Vagina (tissue), 2 donors: ENCODE measurements at regions not wholly inside any gene's neighbourhood (a gene's known extent, or its start where the extent isn't known, plus 50 kb on each side); places are given as distances from the start of the nearest gene placed in this dataset.
A peak's percentile ranks its signal among the peaks of the same experiment; 100 is the strongest.

Source experiments
- DNase-seq, 2 donors: peaks; one replicate each; pipeline ENCODE4 v3.0.0-alpha.2; 2017; ENCODE audit errors: extremely low spot score in 2 of 2
- H3K27ac ChIP-seq: fragments of 200-600 bp; sonication (generic); one replicate; pipeline ENCODE4 v1.5.1; 2019
- H3K27me3 ChIP-seq: fragments of 200-600 bp; sonication (generic); one replicate; pipeline ENCODE4 v1.5.1; 2019
- H3K36me3 ChIP-seq, 2 donors: fragments of 200-600 bp; sonication (generic); one replicate each; pipeline ENCODE4 v1.5.1; 2017 to 2019
- H3K4me1 ChIP-seq: fragments of 200-600 bp; sonication (generic); one replicate; pipeline ENCODE4 v1.5.1; 2019
- H3K4me3 ChIP-seq, 2 donors: fragments of 200-600 bp; sonication (generic); 1 replicate in 1 of 2; 2 replicates in 1 of 2; pipeline ENCODE4 v1.5.1; 2016 to 2019
- H3K9me3 ChIP-seq: fragments of 200-600 bp; sonication (generic); one replicate; pipeline ENCODE4 v1.5.1; 2019
- CTCF ChIP-seq, 3 experiments: fragments of 450-650 bp in 2 of 3; fragments of 200-600 bp in 1 of 3; sonication (generic) in 1 of 3; IDR thresholded peaks; one replicate each; pipeline ENCODE4 v1.5.1; 2017 to 2019; ENCODE audit warnings: antibody characterized with exemption in 3 of 3, mild to moderate bottlenecking in 2 of 3, moderate library complexity in 2 of 3
- POLR2A ChIP-seq, 2 donors: fragments of 450-650 bp; IDR thresholded peaks; one replicate each; pipeline ENCODE4 v1.6.1; 2017; ENCODE audit warnings: antibody characterized with exemption in 2 of 2, mild to moderate bottlenecking in 2 of 2, moderate library complexity in 2 of 2
- POLR2AphosphoS5 ChIP-seq, 2 donors: sonication (generic); formaldehyde crosslinking; IDR thresholded peaks; one replicate each; pipeline ENCODE4 v1.9.0; 2017; ENCODE audit warnings: antibody characterized with exemption in 2 of 2, mild to moderate bottlenecking in 2 of 2, low read depth in 1 of 2; ENCODE audit not compliant: insufficient read depth in 1 of 2
- intact Hi-C: fragments of 100-400 bp; cut with DNase I; formaldehyde crosslinking; loops from one replicate; pipeline ENCODE4 v1.15.1; 2023

GRCh38 chr10:46235705-46236545, 50.9 kb upstream of the ANTXRL start:
- Histone ChIP-seq H3K36me3 (no peaks in the 10 kb centered on the region), H3K27ac (no peak overlapping the region), H3K9me3 (no peaks in the 10 kb centered on the region), H3K4me1 (no peaks in the 10 kb centered on the region), H3K27me3 (no peaks in the 10 kb centered on the region), H3K4me3 (no peak overlapping the region)
- no peak for TF ChIP-seq POLR2AphosphoS5 (IDR thresholded peaks at IDR 0.05; ENCODE audit: insufficient read depth in 1 of 2, low read depth in 1 of 2)
- no peak for TF ChIP-seq CTCF (IDR thresholded peaks at IDR 0.05)
- TF ChIP-seq POLR2A (IDR thresholded peaks at IDR 0.05): no peak
- peak; percentile 79 to 93 for DNase-seq
- intact Hi-C loops: no loop called here

- intact Hi-C loops: no loop called here
- peak; percentile 79 to 88 for DNase-seq
- Histone ChIP-seq H3K27me3 (no peaks in the 10 kb centered on the region), H3K4me1 (no peaks in the 10 kb centered on the region), H3K9me3 (no peaks in the 10 kb centered on the region), H3K4me3 (no peak overlapping the region), H3K27ac (no peak overlapping the region), H3K36me3 (no peaks in the 10 kb centered on the region)
- TF ChIP-seq CTCF (IDR thresholded peaks at IDR 0.05) (no peak), POLR2AphosphoS5 (IDR thresholded peaks at IDR 0.05; ENCODE audit: insufficient read depth in 1 of 2, low read depth in 1 of 2) (no peak), POLR2A (IDR thresholded peaks at IDR 0.05) (no peak)
These were observed 50.3 kb upstream of the ANTXRL start for GRCh38 chr10:46236546-46236887.

- no peaks in the 10 kb centered on the region for H3K36me3 ChIP-seq
- peak; percentile 58 to 67 for DNase-seq
These were observed 49.7 kb upstream of the ANTXRL start for GRCh38 chr10:46236941-46237681.

More at GRCh38 chr10:46236941-46237681, 49.7 kb upstream of the ANTXRL start:
- Histone ChIP-seq H3K27ac (no peak overlapping the region), H3K9me3 (no peaks in the 10 kb centered on the region), H3K27me3 (no peaks in the 10 kb centered on the region), H3K4me1 (no peaks in the 10 kb centered on the region), H3K4me3 (no peak overlapping the region)
- intact Hi-C loops: no loop called here
- TF ChIP-seq CTCF (IDR thresholded peaks at IDR 0.05): no peak
